ENCODE measurements at regions not wholly inside any gene's neighbourhood (a gene's known extent, or its start where the extent isn't known, plus 50 kb on each side); places are given as distances from the start of the nearest gene placed in this dataset.

DNA sequence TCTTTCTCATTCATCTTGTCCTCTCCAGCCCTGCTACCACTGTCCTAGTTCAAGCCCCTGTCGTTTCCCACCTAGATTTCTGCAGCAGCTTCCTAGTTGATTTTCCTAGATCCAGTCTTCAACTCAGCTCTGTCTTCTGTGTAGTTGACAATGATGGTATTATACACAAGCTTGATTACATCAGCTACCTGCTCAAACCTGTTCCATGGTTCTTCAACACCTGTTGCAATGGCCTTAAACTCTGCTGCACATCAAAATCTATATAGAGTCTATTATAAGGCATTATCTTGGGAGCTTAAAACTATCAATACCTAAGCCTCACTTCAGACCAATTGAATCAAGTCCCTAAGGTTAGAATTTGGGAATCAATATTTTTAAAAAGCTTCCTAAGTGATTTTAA lies 71.7 kb upstream of the PELI2 start:
- no peak for TF ChIP-seq YY1 (IDR thresholded peaks at IDR 0.05; ENCODE audit: insufficient read depth, insufficient read length)
- TF ChIP-seq ZNF274 (IDR thresholded peaks at IDR 0.05; ENCODE audit: low read depth, low read length) = no peak
